Left ventricle myocardium inferior (tissue), 1 donor: ENCODE measurements at regions not wholly inside any gene's neighbourhood (a gene's known extent, or its start where the extent isn't known, plus 50 kb on each side); places are given as distances from the start of the nearest gene placed in this dataset.

Experiments
- DNase-seq: peaks from one replicate; pipeline ENCODE4 v3.0.0-alpha.2; 2020
- H3K27ac ChIP-seq: fragments of 200-600 bp; replicated peaks from 2 replicates; pipeline ENCODE4 v1.8.0; 2021
- H3K27me3 ChIP-seq: fragments of 200-600 bp; 2 replicates; pipeline ENCODE4 v1.8.0; 2021; ENCODE audit warnings: low read depth
- H3K36me3 ChIP-seq: fragments of 200-600 bp; 2 replicates; pipeline ENCODE4 v1.8.0; 2021
- H3K4me1 ChIP-seq: fragments of 200-600 bp; 2 replicates; pipeline ENCODE4 v1.8.0; 2021
- H3K4me3 ChIP-seq: fragments of 200-600 bp; 2 replicates; pipeline ENCODE4 v1.8.0; 2021; ENCODE audit warnings: mild to moderate bottlenecking, moderate library complexity
- H3K9me3 ChIP-seq: fragments of 200-600 bp; replicated peaks from 2 replicates; pipeline ENCODE4 v1.8.0; 2021
- intact Hi-C: fragments of 100-400 bp; cut with micrococcal nuclease; formaldehyde crosslinking; loops from one replicate; pipeline ENCODE4 v1.11.0; 2022
- TF ChIP-seq, protein P1 (sequence below): fragments of 200-600 bp; IDR thresholded peaks from 2 replicates; pipeline ENCODE4 v1.8.0; 2021; ENCODE audit warnings: antibody characterized with exemption, mild to moderate bottlenecking, borderline replicate concordance
- donor health status: DM: no; HTN: yes; CAD: no; lungs with severe emphysema.

DNA sequence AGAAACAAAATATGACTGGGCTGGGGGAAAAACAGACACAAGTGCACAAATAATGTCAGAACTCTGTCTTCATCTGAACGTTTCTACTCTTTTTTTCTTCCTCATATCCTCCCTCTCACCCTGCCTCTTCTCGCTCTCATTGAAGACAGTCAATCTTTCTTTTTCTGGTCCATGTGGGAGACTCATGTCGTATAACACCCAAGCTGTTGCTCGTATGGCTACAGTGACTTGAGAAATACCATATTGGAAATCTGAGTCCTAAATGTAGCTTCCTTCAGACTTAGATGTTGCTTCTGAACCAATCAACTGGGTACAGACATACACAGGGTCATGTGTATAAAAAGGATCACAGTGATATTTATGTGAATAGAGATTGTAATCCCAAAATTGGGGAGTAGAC, 579.8 kb upstream of the CELF2 start:
- intact Hi-C loops, result no loop called here
- no peak overlapping the region for H3K27ac ChIP-seq
- no peak for DNase-seq
- TF ChIP-seq, protein P1, sequence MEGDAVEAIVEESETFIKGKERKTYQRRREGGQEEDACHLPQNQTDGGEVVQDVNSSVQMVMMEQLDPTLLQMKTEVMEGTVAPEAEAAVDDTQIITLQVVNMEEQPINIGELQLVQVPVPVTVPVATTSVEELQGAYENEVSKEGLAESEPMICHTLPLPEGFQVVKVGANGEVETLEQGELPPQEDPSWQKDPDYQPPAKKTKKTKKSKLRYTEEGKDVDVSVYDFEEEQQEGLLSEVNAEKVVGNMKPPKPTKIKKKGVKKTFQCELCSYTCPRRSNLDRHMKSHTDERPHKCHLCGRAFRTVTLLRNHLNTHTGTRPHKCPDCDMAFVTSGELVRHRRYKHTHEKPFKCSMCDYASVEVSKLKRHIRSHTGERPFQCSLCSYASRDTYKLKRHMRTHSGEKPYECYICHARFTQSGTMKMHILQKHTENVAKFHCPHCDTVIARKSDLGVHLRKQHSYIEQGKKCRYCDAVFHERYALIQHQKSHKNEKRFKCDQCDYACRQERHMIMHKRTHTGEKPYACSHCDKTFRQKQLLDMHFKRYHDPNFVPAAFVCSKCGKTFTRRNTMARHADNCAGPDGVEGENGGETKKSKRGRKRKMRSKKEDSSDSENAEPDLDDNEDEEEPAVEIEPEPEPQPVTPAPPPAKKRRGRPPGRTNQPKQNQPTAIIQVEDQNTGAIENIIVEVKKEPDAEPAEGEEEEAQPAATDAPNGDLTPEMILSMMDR, result no peak
- no peaks in the 10 kb centered on the region for H3K36me3 ChIP-seq
- no peak overlapping the region for H3K4me3 ChIP-seq
- H3K4me1 ChIP-seq, result peaks cover 12% of the 10 kb centered on the region
- no peaks in the 10 kb centered on the region for H3K27me3 ChIP-seq
- peaks cover 5% of the 10 kb centered on the region for H3K9me3 ChIP-seq

DNA sequence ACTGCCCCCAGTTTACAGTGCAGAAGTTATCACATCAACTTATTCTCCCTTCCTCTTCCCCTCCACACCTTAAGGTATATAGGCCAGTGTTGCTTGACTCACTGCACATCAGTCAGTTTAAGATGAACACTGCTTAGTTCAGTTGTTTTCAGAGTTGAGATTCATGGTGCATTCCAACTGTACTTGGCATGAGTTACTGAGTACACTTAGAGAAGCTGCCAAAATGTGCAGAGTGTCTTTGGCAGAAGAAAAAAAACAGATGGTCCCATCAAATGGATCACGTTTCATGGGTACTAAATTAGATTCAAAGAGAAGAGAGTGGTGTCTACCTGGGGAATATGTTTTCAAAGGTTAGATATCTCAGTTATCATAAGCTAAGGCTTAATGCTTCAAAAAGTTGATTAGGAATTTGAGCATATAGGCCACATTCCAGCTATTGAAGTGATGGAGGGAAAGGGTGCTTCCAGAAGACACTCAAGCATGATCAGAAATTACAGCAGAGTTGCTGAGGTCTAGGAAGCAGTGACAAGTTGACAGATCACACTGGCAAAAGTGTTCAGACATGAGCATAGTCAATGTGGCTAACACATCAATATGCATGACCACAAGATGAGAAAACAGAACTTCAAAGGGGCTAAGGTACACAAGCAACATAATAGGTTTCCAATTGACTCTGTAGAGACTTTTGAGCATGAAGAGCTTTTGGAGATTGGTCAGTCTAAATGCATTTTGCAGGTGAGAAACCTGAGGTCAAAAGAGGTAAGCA, 579.2 kb upstream of the CELF2 start:
- Histone ChIP-seq H3K9me3 (peaks cover 5% of the 10 kb centered on the region), H3K4me3 (no peak overlapping the region), H3K27me3 (no peaks in the 10 kb centered on the region), H3K4me1 (peaks cover 12% of the 10 kb centered on the region), H3K36me3 (no peaks in the 10 kb centered on the region), H3K27ac (no peak overlapping the region)
- DNase-seq, result no peak
- TF ChIP-seq, protein P1, result no peak
- intact Hi-C loops, result no loop called here

DNA sequence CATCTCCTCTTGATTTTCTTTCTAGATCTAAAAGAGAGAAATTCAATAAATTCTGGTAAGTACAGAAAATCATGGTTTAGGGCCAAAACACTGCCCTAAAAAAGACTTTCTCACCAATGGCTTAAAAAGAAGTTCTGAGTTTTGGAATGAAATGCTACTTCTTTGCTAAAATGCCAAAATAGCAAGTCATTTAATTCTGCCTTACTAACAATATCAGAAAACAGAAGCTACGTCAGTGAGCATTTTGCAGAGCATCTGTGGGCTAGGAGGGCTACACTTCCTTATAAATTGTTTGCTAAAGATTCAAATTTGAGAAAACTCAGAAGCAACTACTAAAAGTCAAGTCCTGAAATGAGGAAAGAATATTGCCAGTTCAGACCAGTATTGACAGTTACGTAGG, 560.8 kb upstream of the CELF2 start:
- no peak for DNase-seq
- Histone ChIP-seq H3K27me3 (no peaks in the 10 kb centered on the region), H3K4me3 (no peak overlapping the region), H3K36me3 (no peaks in the 10 kb centered on the region), H3K9me3 (peaks cover 13% of the 10 kb centered on the region), H3K27ac (no peak overlapping the region), H3K4me1 (no peaks in the 10 kb centered on the region)
- TF ChIP-seq, protein P1, result no peak
- intact Hi-C loops, result no loop called here

DNA sequence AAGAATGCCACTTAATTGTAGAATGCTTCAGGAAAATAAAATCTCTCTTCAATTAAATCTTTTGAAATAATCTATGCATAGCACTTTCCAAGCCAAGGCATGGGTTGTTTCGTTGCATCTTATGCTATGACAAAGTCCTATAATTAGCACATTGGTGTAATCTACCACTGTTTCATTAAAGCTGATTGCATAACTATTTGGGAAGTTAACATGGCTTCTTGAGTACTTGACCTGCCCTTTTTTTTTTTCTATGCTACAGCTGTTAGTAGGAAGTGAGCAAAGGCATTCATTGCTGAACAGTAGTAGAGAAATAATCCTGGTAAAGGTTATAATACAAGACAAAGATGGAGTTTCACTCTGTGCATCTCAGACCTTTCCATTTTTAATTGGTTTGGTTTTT, 557.2 kb upstream of the CELF2 start:
- intact Hi-C loops, result no loop called here
- Histone ChIP-seq H3K36me3 (no peaks in the 10 kb centered on the region), H3K27ac (no peak overlapping the region), H3K9me3 (no peaks in the 10 kb centered on the region), H3K4me1 (no peaks in the 10 kb centered on the region), H3K4me3 (no peak overlapping the region), H3K27me3 (no peaks in the 10 kb centered on the region)
- TF ChIP-seq, protein P1, result no peak
- DNase-seq, result no peak

DNA sequence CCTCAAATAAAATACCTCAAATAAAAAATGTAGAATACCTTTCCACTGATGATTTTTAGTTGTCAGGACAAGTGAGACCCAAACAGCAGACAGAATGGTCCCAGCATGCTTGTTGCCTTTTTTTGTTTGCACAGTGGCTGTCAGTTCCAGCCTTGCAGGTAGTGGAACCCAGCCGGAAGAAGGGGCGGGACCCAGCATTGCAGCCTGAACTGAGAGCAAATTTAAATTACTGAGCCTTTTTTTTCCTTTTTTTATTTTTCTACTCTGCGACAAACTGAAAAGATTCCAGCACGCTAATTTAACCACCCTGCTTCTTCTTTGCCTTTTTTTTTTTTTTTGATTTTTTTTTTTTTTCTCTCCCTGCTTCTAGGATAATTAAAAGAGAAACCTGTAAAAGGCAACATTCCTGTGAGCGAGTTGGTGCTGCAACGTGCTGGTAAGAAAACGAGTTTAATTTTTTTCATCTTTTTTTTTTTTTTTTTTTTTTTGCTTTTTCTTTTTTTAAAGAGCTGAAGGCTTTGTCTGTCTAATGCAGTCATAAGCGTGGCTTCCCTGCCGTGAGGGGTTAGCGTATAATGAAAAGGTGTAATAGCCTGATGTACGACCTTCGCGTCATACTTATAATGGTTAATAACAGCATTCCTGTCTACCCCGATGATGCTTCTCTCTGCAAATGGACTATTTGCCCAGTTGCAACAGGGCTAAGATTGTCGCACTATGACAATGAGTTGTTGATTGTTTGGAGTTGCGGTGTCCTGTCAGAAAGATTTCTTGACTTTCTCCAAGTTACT, 555.3 kb upstream of the CELF2 start:
- no peaks in the 10 kb centered on the region for H3K36me3 ChIP-seq
- no peak for DNase-seq
- TF ChIP-seq, protein P1, result no peak
- intact Hi-C loops, result no loop called here
- H3K4me3 ChIP-seq, result no peak overlapping the region
- H3K4me1 ChIP-seq, result no peaks in the 10 kb centered on the region
- H3K27me3 ChIP-seq, result no peaks in the 10 kb centered on the region
- no peaks in the 10 kb centered on the region for H3K9me3 ChIP-seq
- H3K27ac ChIP-seq, result no peak overlapping the region
